NT2/D1 (cell line): ENCODE measurements at regions not wholly inside any gene's neighbourhood (a gene's known extent, or its start where the extent isn't known, plus 50 kb on each side); places are given as distances from the start of the nearest gene placed in this dataset.

ENCODE experiments used
- DNase-seq: peaks from one replicate; pipeline ENCODE4 v3.0.0-alpha.2; 2011; ENCODE audit warnings: low read depth, low spot score
- H3K27me3 ChIP-seq: 2 replicates; pipeline ENCODE4 v1.6.0; 2011; ENCODE audit warnings: mild to moderate bottlenecking; ENCODE audit not compliant: insufficient read length, insufficient read depth
- H3K36me3 ChIP-seq: 2 replicates; pipeline ENCODE4 v1.6.1; 2011; ENCODE audit warnings: mild to moderate bottlenecking, low read length, mixed read lengths; ENCODE audit not compliant: insufficient read depth, insufficient read length
- H3K4me1 ChIP-seq: 2 replicates; pipeline ENCODE4 v1.5.1; 2011; ENCODE audit not compliant: insufficient read depth, insufficient read length
- H3K4me3 ChIP-seq: 2 replicates; pipeline ENCODE4 v1.5.1; 2011; ENCODE audit warnings: low read depth; ENCODE audit not compliant: insufficient read length
- H3K9ac ChIP-seq: 2 replicates; pipeline ENCODE4 v1.6.0; 2011; ENCODE audit warnings: low read depth; ENCODE audit not compliant: insufficient read length
- H3K9me3 ChIP-seq: 2 replicates; pipeline ENCODE4 v1.5.1; 2011; ENCODE audit warnings: mild to moderate bottlenecking, low read length; ENCODE audit not compliant: insufficient read depth
- SUZ12 ChIP-seq: IDR thresholded peaks from 2 replicates; pipeline ENCODE4 v1.6.1; 2011; ENCODE audit not compliant: insufficient read length, insufficient read depth; ENCODE audit errors: extremely low read depth
- YY1 ChIP-seq: IDR thresholded peaks from 2 replicates; pipeline ENCODE4 v1.6.1; 2011; ENCODE audit not compliant: insufficient read length, insufficient read depth
- ZNF274 ChIP-seq: IDR thresholded peaks from 2 replicates; pipeline ENCODE4 v1.6.1; 2011; ENCODE audit warnings: mild to moderate bottlenecking, low read depth, low read length

GRCh38 chr5:107074996-107075395 is 595.7 kb downstream of the EFNA5 start:
- TF ChIP-seq ZNF274 = no peak
- TF ChIP-seq SUZ12 = no peak
- TF ChIP-seq YY1 = no peak
- no peak for DNase-seq
- Histone ChIP-seq H3K9me3 (peaks cover 10% of the 10 kb centered on the region; the same call in 1 of the 2 replicates), H3K4me1 (no peaks in the 10 kb centered on the region), H3K36me3 (no peaks in the 10 kb centered on the region), H3K27me3 (no peaks in the 10 kb centered on the region), H3K4me3 (no peak overlapping the region), H3K9ac (no peak overlapping the region)

- Histone ChIP-seq H3K4me3 (no peak overlapping the region), H3K27me3 (no peaks in the 10 kb centered on the region), H3K9ac (no peak overlapping the region), H3K4me1 (no peaks in the 10 kb centered on the region), H3K9me3 (peaks cover 10% of the 10 kb centered on the region; the same call in 1 of the 2 replicates), H3K36me3 (no peaks in the 10 kb centered on the region)
- no peak for TF ChIP-seq YY1
- TF ChIP-seq SUZ12 = no peak
- no peak for TF ChIP-seq ZNF274
- no peak for DNase-seq
These were observed 597.8 kb downstream of the EFNA5 start for GRCh38 chr5:107072967-107073366.

- no peak for TF ChIP-seq SUZ12
- TF ChIP-seq ZNF274 = no peak
- TF ChIP-seq YY1 = no peak
- H3K27me3 ChIP-seq = no peaks in the 10 kb centered on the region
- no peak overlapping the region for H3K4me3 ChIP-seq
- DNase-seq = no peak
- no peak overlapping the region for H3K9ac ChIP-seq
- no peaks in the 10 kb centered on the region for H3K4me1 ChIP-seq
- H3K9me3 ChIP-seq = peaks cover 10% of the 10 kb centered on the region; the same call in 1 of the 2 replicates
- H3K36me3 ChIP-seq = no peaks in the 10 kb centered on the region
These were observed 598.3 kb downstream of the EFNA5 start for GRCh38 chr5:107072440-107072839.

GRCh38 chr5:107068782-107069181 is 602.0 kb downstream of the EFNA5 start:
- Histone ChIP-seq H3K4me3 (no peak overlapping the region), H3K36me3 (no peaks in the 10 kb centered on the region), H3K9ac (no peak overlapping the region), H3K9me3 (peaks cover 10% of the 10 kb centered on the region; the same call in 1 of the 2 replicates), H3K27me3 (no peaks in the 10 kb centered on the region), H3K4me1 (no peaks in the 10 kb centered on the region)
- no peak for DNase-seq
- TF ChIP-seq YY1 (no peak), SUZ12 (no peak), ZNF274 (no peak)

- Histone ChIP-seq H3K9ac (no peak overlapping the region), H3K36me3 (no peaks in the 10 kb centered on the region), H3K4me1 (no peaks in the 10 kb centered on the region), H3K4me3 (no peak overlapping the region), H3K9me3 (peaks cover 10% of the 10 kb centered on the region; the same call in 1 of the 2 replicates), H3K27me3 (no peaks in the 10 kb centered on the region)
- DNase-seq = no peak
- no peak for TF ChIP-seq ZNF274
These were observed 603.3 kb downstream of the EFNA5 start for GRCh38 chr5:107067395-107067794.

GRCh38 chr5:107063511-107063910 is 607.2 kb downstream of the EFNA5 start:
- no peak for DNase-seq
- TF ChIP-seq SUZ12 (no peak), ZNF274 (no peak), YY1 (no peak)
- no peak overlapping the region for H3K9ac ChIP-seq
- no peaks in the 10 kb centered on the region for H3K9me3 ChIP-seq
- H3K4me1 ChIP-seq = no peaks in the 10 kb centered on the region
- H3K27me3 ChIP-seq = no peaks in the 10 kb centered on the region
- no peaks in the 10 kb centered on the region for H3K36me3 ChIP-seq
- no peak overlapping the region for H3K4me3 ChIP-seq

GRCh38 chr5:107058803-107059202 is 611.9 kb downstream of the EFNA5 start:
- no peaks in the 10 kb centered on the region for H3K27me3 ChIP-seq
- H3K4me1 ChIP-seq = no peaks in the 10 kb centered on the region
- H3K4me3 ChIP-seq = no peak overlapping the region
- H3K9me3 ChIP-seq = no peaks in the 10 kb centered on the region
- no peaks in the 10 kb centered on the region for H3K36me3 ChIP-seq
- TF ChIP-seq ZNF274 = no peak
- TF ChIP-seq SUZ12 = no peak
- no peak for TF ChIP-seq YY1
- no peak for DNase-seq
- H3K9ac ChIP-seq = no peak overlapping the region

- no peak for TF ChIP-seq YY1
- no peak for TF ChIP-seq SUZ12
- TF ChIP-seq ZNF274 = no peak
- H3K36me3 ChIP-seq = no peaks in the 10 kb centered on the region
- DNase-seq = no peak
These were observed 612.5 kb downstream of the EFNA5 start for GRCh38 chr5:107058235-107058634.

More at GRCh38 chr5:107058235-107058634, 612.5 kb downstream of the EFNA5 start:
- no peaks in the 10 kb centered on the region for H3K27me3 ChIP-seq
- H3K4me1 ChIP-seq = no peaks in the 10 kb centered on the region
- no peak overlapping the region for H3K9ac ChIP-seq
- H3K4me3 ChIP-seq = no peak overlapping the region
- no peaks in the 10 kb centered on the region for H3K9me3 ChIP-seq
